Transverse colon (tissue), 4 donors: ENCODE measurements at regions not wholly inside any gene's neighbourhood (a gene's known extent, or its start where the extent isn't known, plus 50 kb on each side); places are given as distances from the start of the nearest gene placed in this dataset.

ENCODE experiments used
- EP300 ChIP-seq: sonication (generic); formaldehyde crosslinking; IDR thresholded peaks from one replicate; pipeline ENCODE4 v1.6.1; 2017; ENCODE audit warnings: antibody characterized with exemption, low read depth
- POLR2A ChIP-seq: fragments of 450-650 bp; IDR thresholded peaks from one replicate; pipeline ENCODE4 v1.6.1; 2016; ENCODE audit warnings: antibody characterized with exemption, mild to moderate bottlenecking, moderate library complexity
- POLR2AphosphoS5 ChIP-seq, 3 donors: sonication (generic); formaldehyde crosslinking; IDR thresholded peaks; one replicate each; pipeline ENCODE4 v1.6.1; 2016; ENCODE audit warnings: antibody characterized with exemption in 3 of 3
- TF ChIP-seq, protein P1 (sequence below), 5 experiments: fragments of 200-600 bp in 3 of 5; fragments of 450-650 bp in 2 of 5; sonication (generic) in 3 of 5; IDR thresholded peaks; 1 replicate in 2 of 5; 2 replicates in 3 of 5; pipeline ENCODE4 v1.5.1; 2016 to 2017; ENCODE audit warnings: antibody characterized with exemption in 5 of 5, inconsistent platforms in 3 of 5, mild to moderate bottlenecking in 2 of 5, moderate library complexity in 1 of 5

DNA sequence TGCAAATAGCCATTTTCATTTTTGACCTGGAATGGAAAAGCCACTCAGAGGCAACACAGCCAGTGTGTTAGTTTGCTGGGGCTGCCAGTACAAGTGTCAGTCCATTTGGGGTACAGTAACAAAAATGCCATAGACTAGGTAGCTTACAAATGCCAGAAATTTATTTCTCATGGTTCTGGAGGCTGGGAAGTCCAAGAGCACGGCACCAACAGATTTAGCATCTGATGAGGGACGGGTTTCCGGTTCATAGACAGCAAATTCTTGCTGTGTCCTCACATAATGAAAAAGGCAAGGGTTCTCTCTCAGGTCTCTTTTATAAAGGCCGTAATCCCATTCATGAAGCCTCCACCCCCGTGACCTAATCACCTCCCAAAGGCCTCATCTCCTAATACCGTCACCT lies 418.2 kb downstream of the TYW1 start:
- no peak for TF ChIP-seq POLR2AphosphoS5 (IDR thresholded peaks at IDR 0.05)
- TF ChIP-seq, protein P1, sequence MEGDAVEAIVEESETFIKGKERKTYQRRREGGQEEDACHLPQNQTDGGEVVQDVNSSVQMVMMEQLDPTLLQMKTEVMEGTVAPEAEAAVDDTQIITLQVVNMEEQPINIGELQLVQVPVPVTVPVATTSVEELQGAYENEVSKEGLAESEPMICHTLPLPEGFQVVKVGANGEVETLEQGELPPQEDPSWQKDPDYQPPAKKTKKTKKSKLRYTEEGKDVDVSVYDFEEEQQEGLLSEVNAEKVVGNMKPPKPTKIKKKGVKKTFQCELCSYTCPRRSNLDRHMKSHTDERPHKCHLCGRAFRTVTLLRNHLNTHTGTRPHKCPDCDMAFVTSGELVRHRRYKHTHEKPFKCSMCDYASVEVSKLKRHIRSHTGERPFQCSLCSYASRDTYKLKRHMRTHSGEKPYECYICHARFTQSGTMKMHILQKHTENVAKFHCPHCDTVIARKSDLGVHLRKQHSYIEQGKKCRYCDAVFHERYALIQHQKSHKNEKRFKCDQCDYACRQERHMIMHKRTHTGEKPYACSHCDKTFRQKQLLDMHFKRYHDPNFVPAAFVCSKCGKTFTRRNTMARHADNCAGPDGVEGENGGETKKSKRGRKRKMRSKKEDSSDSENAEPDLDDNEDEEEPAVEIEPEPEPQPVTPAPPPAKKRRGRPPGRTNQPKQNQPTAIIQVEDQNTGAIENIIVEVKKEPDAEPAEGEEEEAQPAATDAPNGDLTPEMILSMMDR (IDR thresholded peaks at IDR 0.05) = no peak
- no peak for TF ChIP-seq POLR2A
- no peak for TF ChIP-seq EP300
